MCF 10A (cell line): ENCODE measurements at regions not wholly inside any gene's neighbourhood (a gene's known extent, or its start where the extent isn't known, plus 50 kb on each side); places are given as distances from the start of the nearest gene placed in this dataset.

Source experiments
- BruUV-seq: library from RNA; stranded (reverse); fragments of 400-500 nt; replicated peaks from 2 replicates; lab custom pipeline; 2021; lab: Mats Ljungman, UMichigan
- CTCF ChIA-PET: fragments of 300-600 bp; sonication (Branson Sonifier 250); formaldehyde crosslinking; extraction: SDS; loops from one replicate; lab custom pipeline; 2021; ENCODE audit warnings: antibody characterized with exemption, inconsistent platforms; lab: Yijun Ruan, JAX
- POLR2A ChIA-PET: fragments of 300-600, 350-650 bp; sonication (Branson Sonifier 250); formaldehyde crosslinking; extraction: SDS; loops from one replicate; lab custom pipeline; 2020; ENCODE audit warnings: antibody characterized with exemption, inconsistent platforms; lab: Yijun Ruan, JAX
- DNase-seq: peaks from one replicate; pipeline ENCODE4 v3.0.0-alpha.2; 2018; ENCODE audit not compliant: unreplicated experiment
- H3K27ac Mint-ChIP-seq: one replicate; pipeline ENCODE4 v1.8.0; 2022; ENCODE audit warnings: mild to moderate bottlenecking, low read depth, mixed read lengths; ENCODE audit not compliant: unreplicated experiment
- H3K27me3 Mint-ChIP-seq: one replicate; pipeline ENCODE4 v1.8.0; 2022; ENCODE audit warnings: mixed read lengths; ENCODE audit not compliant: insufficient read depth, unreplicated experiment
- H3K36me3 Mint-ChIP-seq: one replicate; pipeline ENCODE4 v1.8.0; 2022; ENCODE audit warnings: mild to moderate bottlenecking, moderate library complexity, mixed read lengths; ENCODE audit not compliant: insufficient read depth, unreplicated experiment
- H3K4me1 Mint-ChIP-seq: one replicate; pipeline ENCODE4 v1.8.0; 2022; ENCODE audit warnings: mixed read lengths; ENCODE audit not compliant: insufficient read depth, unreplicated experiment
- H3K4me3 Mint-ChIP-seq: one replicate; pipeline ENCODE4 v1.8.0; 2022; ENCODE audit warnings: mild to moderate bottlenecking, moderate library complexity, mixed read lengths; ENCODE audit not compliant: unreplicated experiment
- H3K9me3 Mint-ChIP-seq: one replicate; pipeline ENCODE4 v1.8.0; 2022; ENCODE audit warnings: mixed read lengths; ENCODE audit not compliant: unreplicated experiment
- CTCF ChIP-seq: fragments of 200-600 bp; IDR thresholded peaks from one replicate; pipeline ENCODE4 v1.8.0; 2022; ENCODE audit warnings: antibody characterized with exemption, mild to moderate bottlenecking; ENCODE audit not compliant: unreplicated experiment
- intact Hi-C: fragments of 100-400 bp; cut with micrococcal nuclease; formaldehyde crosslinking; loops from 2 replicates; pipeline ENCODE4 v1.14.1; 2022

DNA sequence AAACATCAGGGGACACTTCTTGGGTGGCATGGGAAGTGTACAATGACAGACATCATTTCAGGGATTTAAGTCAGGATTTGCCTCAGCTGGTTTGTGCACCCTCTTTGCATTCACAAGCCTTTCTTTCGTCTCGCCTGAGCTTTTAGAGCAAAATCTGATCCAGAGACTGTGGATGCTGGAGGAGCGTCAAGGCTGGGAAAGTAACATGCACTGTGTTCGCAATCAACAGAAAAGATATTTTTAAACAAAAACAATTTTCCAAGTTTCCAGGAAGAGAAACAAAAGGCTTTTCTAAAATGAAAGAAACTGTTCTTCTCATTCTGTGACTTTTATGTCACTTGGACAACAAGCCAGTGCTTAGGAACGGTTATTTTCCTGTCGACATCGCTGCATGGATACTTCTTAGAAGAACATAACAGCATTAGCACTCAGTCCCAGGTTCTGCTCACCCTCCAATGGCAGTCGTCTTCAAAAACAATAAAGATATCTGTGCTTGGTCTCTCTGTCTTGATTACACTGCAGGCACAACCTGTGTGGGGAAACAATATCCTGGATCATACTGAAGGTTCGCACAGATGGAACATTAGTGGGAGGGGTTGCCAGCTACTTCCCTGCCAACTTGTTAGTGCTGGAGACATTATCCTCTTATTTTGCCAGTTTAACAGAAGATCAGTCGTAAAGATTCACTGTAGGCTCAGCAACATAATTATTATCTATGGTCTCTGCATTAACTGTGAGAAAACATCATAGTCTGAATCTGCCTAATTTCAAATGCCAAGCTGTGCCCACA, 403.3 kb upstream of the ATP2B1 start:
- no TSS peak for BruUV-seq
- Mint-ChIP-seq H3K27ac (no peak overlapping the region), H3K27me3 (no peaks in the 10 kb centered on the region), H3K4me3 (no peak overlapping the region), H3K4me1 (no peaks in the 10 kb centered on the region), H3K36me3 (no peaks in the 10 kb centered on the region), H3K9me3 (peaks cover 7% of the 10 kb centered on the region)
- DNase-seq, result no peak
- POLR2A ChIA-PET, result interaction anchor here (1.5 kb wide), 1 partner anchor 26 kb away, joined by 5 read pairs; no protein-coding TSS in a partner anchor
- CTCF ChIA-PET, result interaction anchor here (2.3 kb wide), 1 partner anchor 9 kb away, joined by 10 read pairs; no protein-coding TSS in a partner anchor
- TF ChIP-seq CTCF, result no peak
- intact Hi-C loops, result no loop called here

GRCh38 chr12:90106568-90106967, 397.9 kb upstream of the ATP2B1 start:
- no peaks in the 10 kb centered on the region for H3K36me3 Mint-ChIP-seq
- no peaks in the 10 kb centered on the region for H3K27me3 Mint-ChIP-seq
- H3K4me1 Mint-ChIP-seq, result no peaks in the 10 kb centered on the region
- H3K27ac Mint-ChIP-seq, result no peak overlapping the region
- intact Hi-C loops, result loop anchor here (5.0 kb wide), 1 partner anchor 801 kb away; no protein-coding TSS in a partner anchor
- TF ChIP-seq CTCF, result no peak
- H3K4me3 Mint-ChIP-seq, result no peak overlapping the region
- CTCF ChIA-PET, result no interaction called here
- POLR2A ChIA-PET, result interaction anchor here (0.6 to 1.9 kb wide), 2 partner anchors 222 to 398 kb away, joined by 3 to 4 read pairs; partner anchors contain the start of gene ATP2B1
- H3K9me3 Mint-ChIP-seq, result peaks cover 7% of the 10 kb centered on the region
- no peak for DNase-seq
- BruUV-seq, result no TSS peak

- H3K27me3 Mint-ChIP-seq, result no peaks in the 10 kb centered on the region
- intact Hi-C loops, result loop anchor here (1.0 to 5.0 kb wide), 3 partner anchors 93 to 560 kb away; no protein-coding TSS in a partner anchor
- no peak overlapping the region for H3K4me3 Mint-ChIP-seq
- POLR2A ChIA-PET, result interaction anchor here (1.0 to 1.7 kb wide), 4 partner anchors 12 to 560 kb away, joined by 3 to 9 read pairs (median 4); partner anchors contain the start of gene ATP2B1
- peaks cover 10% of the 10 kb centered on the region for H3K4me1 Mint-ChIP-seq
- TF ChIP-seq CTCF, result peak; percentile 36
- no peak overlapping the region for H3K27ac Mint-ChIP-seq
- DNase-seq, result peak; percentile 53
- CTCF ChIA-PET, result interaction anchor here (0.6 to 3.4 kb wide), 10 partner anchors 9 to 1180 kb away, joined by 3 to 21 read pairs (median 3); no protein-coding TSS in a partner anchor
- peaks cover 5% of the 10 kb centered on the region for H3K36me3 Mint-ChIP-seq
- no peaks in the 10 kb centered on the region for H3K9me3 Mint-ChIP-seq
- no TSS peak for BruUV-seq
Measured at GRCh38 chr12:90102957-90103652, 394.5 kb upstream of the ATP2B1 start.

DNA sequence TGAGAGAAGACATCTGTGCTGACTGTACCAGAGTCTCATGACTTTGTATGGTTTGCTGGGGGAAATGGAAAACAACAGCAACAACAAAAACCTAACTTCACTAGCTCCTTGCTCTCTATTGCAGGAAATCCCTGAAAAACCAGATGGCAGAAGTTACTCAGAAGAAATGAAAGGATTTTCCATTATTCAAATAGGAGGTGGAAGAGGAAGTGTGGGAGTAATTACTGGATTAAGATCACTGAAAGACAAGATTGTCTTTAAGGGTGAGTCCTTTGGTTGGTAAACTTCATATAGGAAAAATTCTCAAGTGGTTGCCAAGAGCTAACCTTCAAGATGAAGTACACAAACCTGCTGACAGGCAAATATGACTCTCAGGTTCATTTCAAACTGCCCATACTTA, 391.9 kb upstream of the ATP2B1 start:
- Mint-ChIP-seq H3K27me3 (no peaks in the 10 kb centered on the region), H3K36me3 (peaks cover 5% of the 10 kb centered on the region), H3K9me3 (no peaks in the 10 kb centered on the region), H3K4me3 (no peak overlapping the region), H3K27ac (no peak overlapping the region), H3K4me1 (peaks cover 10% of the 10 kb centered on the region)
- no peak for DNase-seq
- POLR2A ChIA-PET, result interaction anchor here (1.3 kb wide), 2 partner anchors 10 to 150 kb away, joined by 3 to 7 read pairs; no protein-coding TSS in a partner anchor
- BruUV-seq, result no TSS peak
- intact Hi-C loops, result loop anchor here (5.0 kb wide), 1 partner anchor 208 kb away; no protein-coding TSS in a partner anchor
- CTCF ChIA-PET, result interaction anchor here (0.7 to 1.2 kb wide), 4 partner anchors 390 to 754 kb away, joined by 3 to 6 read pairs (median 4); no protein-coding TSS in a partner anchor
- TF ChIP-seq CTCF, result no peak
